B cell (primary cell): ENCODE measurements at regions not wholly inside any gene's neighbourhood (a gene's known extent, or its start where the extent isn't known, plus 50 kb on each side); places are given as distances from the start of the nearest gene placed in this dataset.

ENCODE experiments used
- ATAC-seq: fragments of 200-7000 bp; cut with Tn5 transposase; one replicate; pipeline ENCODE4 v1.10.0; 2021; ENCODE audit warnings: low read depth, mild to moderate bottlenecking, moderate number of reproducible peaks, moderate library complexity
- CTCF ChIA-PET: fragments of 350-600 bp; sonication (Branson Sonifier 250); formaldehyde crosslinking; loops from one replicate; lab custom pipeline; 2021; ENCODE audit warnings: antibody characterized with exemption, inconsistent platforms; lab: Charles Lee
- POLR2A ChIA-PET: fragments of 350-600 bp; sonication (Branson Sonifier 250); formaldehyde crosslinking; loops from one replicate; lab custom pipeline; 2021; ENCODE audit warnings: antibody characterized with exemption; lab: Charles Lee
- DNase-seq: peaks from one replicate; pipeline ENCODE4 v3.0.0; 2013
- H2AFZ ChIP-seq: 2 replicates; pipeline ENCODE4 v1.6.1; 2012; ENCODE audit warnings: mild to moderate bottlenecking, low read depth, low read length; ENCODE audit not compliant: insufficient read depth, poor library complexity, severe bottlenecking
- H3K27ac ChIP-seq, 2 donors: 1 replicate in 1 of 2; 2 replicates in 1 of 2; pipeline ENCODE4 v1.5.1; 2012 to 2013; ENCODE audit warnings: low read length in 2 of 2, mild to moderate bottlenecking in 2 of 2, moderate library complexity in 1 of 2
- H3K27me3 ChIP-seq, 4 experiments: fragments of 200-600 bp in 1 of 4; sonication (generic) in 1 of 4; replicated peaks in 1 of 4; 1 replicate in 2 of 4; 2 replicates in 2 of 4; pipeline versions ENCODE4 v1.6.1 to v1.7.0; 2013 to 2016; ENCODE audit warnings: low read length in 3 of 4, mild to moderate bottlenecking in 2 of 4, mixed read lengths in 1 of 4, moderate library complexity in 1 of 4; ENCODE audit not compliant: insufficient read depth in 4 of 4, control insufficient read depth in 3 of 4; ENCODE audit errors: control extremely low read depth in 1 of 4
- H3K36me3 ChIP-seq, 2 experiments: replicated peaks in 1 of 2; 1 replicate in 1 of 2; 2 replicates in 1 of 2; pipeline versions ENCODE4 v1.6.1 to v1.7.1; 2013; ENCODE audit warnings: low read length in 1 of 2; ENCODE audit not compliant: insufficient read depth in 2 of 2, control insufficient read depth in 1 of 2; ENCODE audit errors: control extremely low read depth in 1 of 2, extremely low read depth in 1 of 2
- H3K4me1 ChIP-seq, 2 donors: fragments of 200-600 bp in 1 of 2; sonication (generic) in 1 of 2; 1 replicate in 1 of 2; 2 replicates in 1 of 2; pipeline versions ENCODE4 v1.5.1 to v1.6.1; 2013 to 2017; ENCODE audit warnings: low read length in 2 of 2; ENCODE audit not compliant: control insufficient read depth in 2 of 2, insufficient read depth in 2 of 2
- H3K4me2 ChIP-seq: replicated peaks from 2 replicates; pipeline ENCODE3; 2012; ENCODE audit warnings: mild to moderate bottlenecking, low read depth, low read length; ENCODE audit not compliant: poor library complexity, severe bottlenecking
- H3K4me3 ChIP-seq, 5 experiments: fragments of 200-600 bp in 1 of 5; sonication (generic) in 1 of 5; 1 replicate in 3 of 5; 2 replicates in 2 of 5; pipeline versions ENCODE4 v1.5.1 to v1.7.0; 2011 to 2016; ENCODE audit warnings: low read length in 4 of 5, mild to moderate bottlenecking in 4 of 5, low read depth in 2 of 5, control low read depth in 1 of 5, moderate library complexity in 1 of 5; ENCODE audit not compliant: insufficient read depth in 1 of 5; ENCODE audit errors: control extremely low read depth in 1 of 5, extremely low read depth in 1 of 5
- H3K79me2 ChIP-seq: fragments of 200-600 bp; sonication (generic); one replicate; pipeline ENCODE4 v1.6.0; 2016; ENCODE audit warnings: low read length; ENCODE audit not compliant: control insufficient read depth, insufficient read depth
- H3K9ac ChIP-seq: fragments of 200-600 bp; sonication (generic); 2 replicates; pipeline ENCODE4 v1.6.1; 2017; ENCODE audit warnings: mild to moderate bottlenecking, low read length, moderate library complexity
- H3K9me3 ChIP-seq, 3 donors: one replicate each; pipeline versions ENCODE4 v1.6.1 to v1.7.1; 2013; ENCODE audit warnings: low read length in 2 of 3; ENCODE audit not compliant: control insufficient read depth in 2 of 3, insufficient read depth in 1 of 3; ENCODE audit errors: control extremely low read depth in 1 of 3
- H4K20me1 ChIP-seq: 2 replicates; pipeline ENCODE4 v1.6.0; 2012; ENCODE audit warnings: mild to moderate bottlenecking, low read length; ENCODE audit not compliant: insufficient read depth, control insufficient read depth, poor library complexity, severe bottlenecking
- H3K27ac Mint-ChIP-seq: one replicate; pipeline ENCODE4 v1.8.0; 2021; ENCODE audit warnings: mixed read lengths
- H3K27me3 Mint-ChIP-seq: one replicate; pipeline ENCODE4 v1.8.0; 2021; ENCODE audit warnings: mixed read lengths
- H3K4me1 Mint-ChIP-seq: one replicate; pipeline ENCODE4 v1.8.0; 2021; ENCODE audit warnings: mixed read lengths
- H3K4me3 Mint-ChIP-seq: one replicate; pipeline ENCODE4 v1.8.0; 2021; ENCODE audit warnings: mixed read lengths
- H3K9me3 Mint-ChIP-seq: one replicate; pipeline ENCODE4 v1.8.0; 2022; ENCODE audit warnings: mixed read lengths; ENCODE audit not compliant: insufficient read depth
- EZH2 ChIP-seq: IDR thresholded peaks from 2 replicates; pipeline ENCODE4 v1.6.1; 2012; ENCODE audit warnings: borderline replicate concordance, low read depth, mild to moderate bottlenecking, moderate library complexity, low read length; ENCODE audit not compliant: insufficient read depth, poor library complexity, severe bottlenecking
- WGBS: methylation state at CpG from one replicate; pipeline ENCODE4 v1.1.5; 2013; ENCODE audit warnings: missing lambda C conversion rate; ENCODE audit not compliant: insufficient coverage; 5-methylcytosine and 5-hydroxymethylcytosine counted together
- intact Hi-C: fragments of 100-400 bp; cut with micrococcal nuclease; formaldehyde crosslinking; loops from one replicate; pipeline ENCODE4 v1.10.0; 2022
- TF ChIP-seq, protein P1 (sequence below): fragments of 200-600 bp; IDR thresholded peaks from one replicate; pipeline ENCODE4 v1.8.0; 2022; ENCODE audit warnings: antibody characterized with exemption, mild to moderate bottlenecking

DNA sequence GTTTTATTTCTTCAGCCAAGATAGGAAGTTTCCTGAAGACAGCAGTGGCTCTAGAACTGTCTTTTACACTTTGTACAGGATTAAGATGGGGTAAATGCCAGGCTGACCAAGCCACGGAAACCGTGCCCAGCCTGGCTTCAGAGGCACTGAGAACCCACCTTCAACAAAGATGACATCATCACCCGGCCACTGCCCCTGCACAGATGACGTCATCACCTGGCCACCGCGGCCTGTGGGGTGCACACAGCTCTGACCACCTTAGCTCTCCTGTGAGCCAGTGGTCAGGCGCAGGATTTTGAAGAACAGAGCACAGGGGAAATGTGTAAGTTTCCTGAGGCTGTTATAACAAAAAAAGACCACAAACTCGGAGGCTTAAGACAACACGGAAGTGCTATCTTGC is 486.4 kb upstream of the MKI67 start:
- Histone ChIP-seq H3K9ac (no peak overlapping the region), H3K4me2 (no peak overlapping the region), H4K20me1 (no peaks in the 10 kb centered on the region), H3K9me3 (peaks cover 0 to 9% (median 0%) of the 10 kb centered on the region in 3 donors), H3K4me1 (no peaks in the 10 kb centered on the region), H2AFZ (no peak overlapping the region), H3K36me3 (no peaks in the 10 kb centered on the region), H3K79me2 (no peaks in the 10 kb centered on the region), H3K27ac (no peak overlapping the region), H3K4me3 (no peak overlapping the region), H3K27me3 (no peaks in the 10 kb centered on the region)
- Mint-ChIP-seq H3K4me1 (no peaks in the 10 kb centered on the region), H3K27ac (no peak overlapping the region), H3K9me3 (no peaks in the 10 kb centered on the region), H3K27me3 (no peaks in the 10 kb centered on the region), H3K4me3 (no peak overlapping the region)
- WGBS = 91% methylated on average over 9 of the region's 9 CpGs
- ATAC-seq (no peak), DNase-seq (no peak)
- CTCF ChIA-PET = no interaction called here
- intact Hi-C loops = no loop called here
- TF ChIP-seq EZH2 = no peak
- TF ChIP-seq, protein P1, sequence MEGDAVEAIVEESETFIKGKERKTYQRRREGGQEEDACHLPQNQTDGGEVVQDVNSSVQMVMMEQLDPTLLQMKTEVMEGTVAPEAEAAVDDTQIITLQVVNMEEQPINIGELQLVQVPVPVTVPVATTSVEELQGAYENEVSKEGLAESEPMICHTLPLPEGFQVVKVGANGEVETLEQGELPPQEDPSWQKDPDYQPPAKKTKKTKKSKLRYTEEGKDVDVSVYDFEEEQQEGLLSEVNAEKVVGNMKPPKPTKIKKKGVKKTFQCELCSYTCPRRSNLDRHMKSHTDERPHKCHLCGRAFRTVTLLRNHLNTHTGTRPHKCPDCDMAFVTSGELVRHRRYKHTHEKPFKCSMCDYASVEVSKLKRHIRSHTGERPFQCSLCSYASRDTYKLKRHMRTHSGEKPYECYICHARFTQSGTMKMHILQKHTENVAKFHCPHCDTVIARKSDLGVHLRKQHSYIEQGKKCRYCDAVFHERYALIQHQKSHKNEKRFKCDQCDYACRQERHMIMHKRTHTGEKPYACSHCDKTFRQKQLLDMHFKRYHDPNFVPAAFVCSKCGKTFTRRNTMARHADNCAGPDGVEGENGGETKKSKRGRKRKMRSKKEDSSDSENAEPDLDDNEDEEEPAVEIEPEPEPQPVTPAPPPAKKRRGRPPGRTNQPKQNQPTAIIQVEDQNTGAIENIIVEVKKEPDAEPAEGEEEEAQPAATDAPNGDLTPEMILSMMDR = no peak
- POLR2A ChIA-PET = no interaction called here

DNA sequence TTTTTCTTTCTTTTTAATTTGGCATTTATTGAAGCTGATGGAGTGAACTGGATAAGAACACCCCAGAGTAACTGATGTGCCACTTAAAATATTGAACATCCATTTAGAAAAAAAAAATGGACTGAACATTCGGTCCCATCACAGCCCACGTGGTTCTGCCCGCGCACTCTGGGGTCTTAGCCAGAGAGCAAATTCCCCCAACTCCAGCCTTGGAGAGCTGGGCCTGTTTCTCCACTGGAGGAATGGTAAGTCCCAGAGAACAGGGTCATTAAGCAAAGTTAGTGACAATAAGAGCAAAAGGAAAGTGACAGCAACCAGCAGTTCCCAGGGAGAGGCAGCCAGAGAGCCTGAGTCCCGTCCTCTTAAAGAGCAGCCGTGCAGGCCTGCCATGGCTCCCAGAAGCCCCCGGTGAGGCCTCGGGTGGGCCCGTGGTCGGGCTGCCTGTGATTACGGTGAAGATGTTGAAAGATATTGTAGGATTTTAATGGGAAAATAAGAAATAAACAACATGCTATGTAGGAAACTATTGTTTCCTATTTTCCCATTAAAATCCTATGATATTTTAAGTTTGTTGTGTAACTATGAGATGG is 487.9 kb upstream of the MKI67 start:
- POLR2A ChIA-PET = no interaction called here
- Histone ChIP-seq H3K4me3 (no peak overlapping the region), H3K4me1 (no peaks in the 10 kb centered on the region), H4K20me1 (no peaks in the 10 kb centered on the region), H3K36me3 (no peaks in the 10 kb centered on the region), H3K27me3 (no peaks in the 10 kb centered on the region), H2AFZ (no peak overlapping the region), H3K9me3 (peaks cover 0 to 9% (median 0%) of the 10 kb centered on the region in 3 donors), H3K9ac (no peak overlapping the region), H3K27ac (no peak overlapping the region), H3K4me2 (no peak overlapping the region), H3K79me2 (no peaks in the 10 kb centered on the region)
- H3K9me3 Mint-ChIP-seq = no peaks in the 10 kb centered on the region
- 100% methylated on average over 4 of the region's 11 CpGs for WGBS
- H3K4me3 Mint-ChIP-seq = no peak overlapping the region
- H3K27me3 Mint-ChIP-seq = no peaks in the 10 kb centered on the region
- H3K4me1 Mint-ChIP-seq = no peaks in the 10 kb centered on the region
- CTCF ChIA-PET = no interaction called here
- DNase-seq (no peak), ATAC-seq (no peak)
- no peak overlapping the region for H3K27ac Mint-ChIP-seq
- intact Hi-C loops = no loop called here
- no peak for TF ChIP-seq EZH2
- TF ChIP-seq, protein P1 = no peak
